Thyroid gland (tissue), 4 donors: ENCODE measurements at regions not wholly inside any gene's neighbourhood (a gene's known extent, or its start where the extent isn't known, plus 50 kb on each side); places are given as distances from the start of the nearest gene placed in this dataset.

ENCODE experiments used
- DNase-seq, 2 donors: peaks; one replicate each; pipeline ENCODE4 v3.0.0-alpha.2; 2019
- H3K27ac ChIP-seq, 3 donors: fragments of 200-600 bp; sonication (generic); 1 replicate in 2 of 3; 2 replicates in 1 of 3; pipeline ENCODE4 v1.5.1; 2016 to 2019; ENCODE audit warnings: mild to moderate bottlenecking in 1 of 3, moderate library complexity in 1 of 3
- H3K27me3 ChIP-seq: fragments of 200-600 bp; sonication (generic); one replicate; pipeline ENCODE4 v1.5.1; 2019
- H3K36me3 ChIP-seq, 2 donors: fragments of 200-600 bp; sonication (generic); one replicate each; pipeline ENCODE4 v1.5.1; 2016 to 2019
- H3K4me1 ChIP-seq, 2 donors: fragments of 200-600 bp; sonication (generic); one replicate each; pipeline ENCODE4 v1.5.1; 2017 to 2019
- H3K4me3 ChIP-seq, 3 donors: fragments of 200-600 bp; sonication (generic); replicated peaks in 1 of 3; 1 replicate in 2 of 3; 2 replicates in 1 of 3; pipeline ENCODE4 v1.5.1; 2016; ENCODE audit warnings: mild to moderate bottlenecking in 1 of 3
- H3K9me3 ChIP-seq: fragments of 200-600 bp; sonication (generic); one replicate; pipeline ENCODE4 v1.5.1; 2017
- POLR2A ChIP-seq, 2 donors: fragments of 450-650 bp; IDR thresholded peaks; one replicate each; pipeline ENCODE4 v1.6.1; 2017; ENCODE audit warnings: antibody characterized with exemption in 2 of 2, mild to moderate bottlenecking in 2 of 2, moderate library complexity in 1 of 2
- WGBS, 2 donors: methylation state at CpG; one replicate each; pipeline ENCODE4 v1.1.5; 2017; 5-methylcytosine and 5-hydroxymethylcytosine counted together
- intact Hi-C: fragments of 100-400 bp; cut with DNase I; formaldehyde crosslinking; loops from one replicate; pipeline ENCODE4 v1.15.1; 2023
- TF ChIP-seq, protein P1 (sequence below), 6 experiments: fragments of 200-600 bp in 3 of 6; fragments of 450-650 bp in 3 of 6; sonication (generic) in 3 of 6; IDR thresholded peaks; one replicate each; pipeline ENCODE4 v1.5.1; 2016 to 2019; ENCODE audit warnings: antibody characterized with exemption in 6 of 6, mild to moderate bottlenecking in 2 of 6, inconsistent platforms in 1 of 6, moderate library complexity in 1 of 6

DNA sequence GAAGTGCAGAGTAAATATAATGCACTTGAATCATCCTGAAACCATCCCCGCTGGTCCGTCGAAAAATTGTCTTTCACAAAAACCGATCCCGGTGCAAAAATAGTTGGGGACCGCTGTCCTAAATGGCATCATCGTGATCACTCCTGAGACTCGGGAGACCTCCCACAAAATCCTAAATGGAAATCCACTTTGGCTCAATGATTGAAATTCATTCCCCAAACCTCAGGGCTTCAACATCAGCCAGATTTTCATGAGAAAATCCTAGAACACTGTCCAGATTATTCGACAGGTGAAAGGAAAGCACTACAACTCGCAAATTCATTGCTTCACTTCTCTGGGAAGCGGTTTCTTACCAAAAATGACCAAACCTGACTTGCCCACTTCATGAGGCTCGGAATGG lies 335.3 kb upstream of the ZNF507 start:
- Histone ChIP-seq H3K4me3 (no peak overlapping the region), H3K27ac (no peak overlapping the region), H3K4me1 (no peaks in the 10 kb centered on the region), H3K9me3 (no peaks in the 10 kb centered on the region), H3K36me3 (no peaks in the 10 kb centered on the region), H3K27me3 (no peaks in the 10 kb centered on the region)
- TF ChIP-seq POLR2A (IDR thresholded peaks at IDR 0.05), result no peak
- TF ChIP-seq, protein P1, sequence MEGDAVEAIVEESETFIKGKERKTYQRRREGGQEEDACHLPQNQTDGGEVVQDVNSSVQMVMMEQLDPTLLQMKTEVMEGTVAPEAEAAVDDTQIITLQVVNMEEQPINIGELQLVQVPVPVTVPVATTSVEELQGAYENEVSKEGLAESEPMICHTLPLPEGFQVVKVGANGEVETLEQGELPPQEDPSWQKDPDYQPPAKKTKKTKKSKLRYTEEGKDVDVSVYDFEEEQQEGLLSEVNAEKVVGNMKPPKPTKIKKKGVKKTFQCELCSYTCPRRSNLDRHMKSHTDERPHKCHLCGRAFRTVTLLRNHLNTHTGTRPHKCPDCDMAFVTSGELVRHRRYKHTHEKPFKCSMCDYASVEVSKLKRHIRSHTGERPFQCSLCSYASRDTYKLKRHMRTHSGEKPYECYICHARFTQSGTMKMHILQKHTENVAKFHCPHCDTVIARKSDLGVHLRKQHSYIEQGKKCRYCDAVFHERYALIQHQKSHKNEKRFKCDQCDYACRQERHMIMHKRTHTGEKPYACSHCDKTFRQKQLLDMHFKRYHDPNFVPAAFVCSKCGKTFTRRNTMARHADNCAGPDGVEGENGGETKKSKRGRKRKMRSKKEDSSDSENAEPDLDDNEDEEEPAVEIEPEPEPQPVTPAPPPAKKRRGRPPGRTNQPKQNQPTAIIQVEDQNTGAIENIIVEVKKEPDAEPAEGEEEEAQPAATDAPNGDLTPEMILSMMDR (IDR thresholded peaks at IDR 0.05), result no peak
- WGBS, 2 donors, result 88 to 96% methylated on average over 12 of the region's 12 CpGs
- intact Hi-C loops, result no loop called here
- no peak for DNase-seq

DNA sequence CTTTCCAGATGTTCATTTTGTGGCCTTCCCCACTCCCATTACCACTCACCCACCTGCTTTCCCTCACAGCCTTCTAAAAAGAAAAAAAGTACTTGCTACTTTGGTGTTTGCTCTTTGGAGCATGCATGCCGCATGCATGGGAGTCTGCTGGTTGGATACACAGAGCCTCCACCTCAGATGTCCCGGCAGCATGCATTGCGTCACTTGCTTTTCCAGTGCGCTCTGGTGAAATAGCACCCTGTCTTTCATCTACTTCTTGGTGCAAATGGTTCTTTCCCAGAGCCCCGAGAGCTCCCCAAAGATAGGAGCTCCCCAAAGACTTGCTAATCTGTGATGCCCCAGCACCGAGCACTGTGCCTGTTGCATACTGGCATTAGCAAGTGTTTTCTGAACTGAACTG lies 333.2 kb upstream of the ZNF507 start:
- intact Hi-C loops, result no loop called here
- Histone ChIP-seq H3K27me3 (no peaks in the 10 kb centered on the region), H3K4me3 (no peak overlapping the region), H3K36me3 (no peaks in the 10 kb centered on the region), H3K27ac (no peak overlapping the region), H3K9me3 (no peaks in the 10 kb centered on the region), H3K4me1 (peaks cover 0 to 3% of the 10 kb centered on the region in 2 donors)
- TF ChIP-seq, protein P1 (IDR thresholded peaks at IDR 0.05), result no peak
- TF ChIP-seq POLR2A (IDR thresholded peaks at IDR 0.05), result no peak
- peak; percentile 27 to 32 for DNase-seq
- 66 to 71% methylated on average over 6 of the region's 6 CpGs for WGBS, 2 donors

- Histone ChIP-seq H3K4me1 (peaks cover 6 to 11% of the 10 kb centered on the region in 2 donors), H3K36me3 (no peaks in the 10 kb centered on the region), H3K27me3 (no peaks in the 10 kb centered on the region), H3K27ac (no peak overlapping the region), H3K9me3 (no peaks in the 10 kb centered on the region), H3K4me3 (no peak overlapping the region)
- no peak for DNase-seq
- intact Hi-C loops, result no loop called here
- WGBS, 2 donors, result 77 to 82% methylated on average over 6 of the region's 6 CpGs
- TF ChIP-seq POLR2A (IDR thresholded peaks at IDR 0.05), result no peak
- TF ChIP-seq, protein P1 (IDR thresholded peaks at IDR 0.05), result no peak
These were observed 332.4 kb upstream of the ZNF507 start for GRCh38 chr19:32012886-32013631.

DNA sequence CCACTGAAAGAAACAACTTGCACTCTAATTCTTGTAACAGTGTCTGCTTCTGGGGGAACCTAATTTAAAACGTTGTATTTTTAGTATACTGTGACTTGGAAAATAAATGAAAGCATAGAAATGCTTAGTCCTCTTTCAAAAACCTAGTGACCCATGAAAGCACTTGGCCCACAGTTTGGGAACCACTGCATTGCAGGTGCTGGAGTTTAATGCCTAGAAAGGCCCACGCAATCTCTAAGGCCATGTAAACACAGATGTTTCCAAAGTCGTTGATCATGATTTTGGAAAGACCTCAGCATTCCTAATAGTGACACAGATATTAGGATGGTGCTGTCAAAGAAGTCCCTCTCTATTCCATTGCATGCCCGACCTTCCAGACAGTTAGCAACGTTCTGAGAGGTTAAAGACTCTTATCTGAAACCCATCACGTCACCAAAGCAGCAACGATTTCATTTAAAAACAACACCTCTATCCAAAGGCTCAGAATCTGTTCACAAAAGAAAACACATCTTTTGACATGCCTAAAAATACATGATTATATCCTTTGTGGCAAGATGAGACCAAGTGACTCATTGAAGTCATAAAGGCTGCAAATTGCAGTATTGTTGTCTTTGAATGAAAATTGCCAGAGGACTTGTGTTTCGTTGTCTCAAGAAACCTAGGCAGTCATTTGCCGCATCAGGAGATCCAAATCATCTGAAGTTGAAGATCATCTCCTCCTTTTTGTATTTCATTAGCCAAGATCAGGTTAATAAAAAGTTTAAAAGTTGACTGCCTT lies 328.0 kb upstream of the ZNF507 start:
- Histone ChIP-seq H3K36me3 (no peaks in the 10 kb centered on the region), H3K4me1 (peaks cover 14 to 17% of the 10 kb centered on the region in 2 donors), H3K27ac (peak overlapping the region in 1 of 3 donors; percentile 23), H3K4me3 (no peak overlapping the region), H3K9me3 (no peaks in the 10 kb centered on the region), H3K27me3 (no peaks in the 10 kb centered on the region)
- TF ChIP-seq, protein P1 (IDR thresholded peaks at IDR 0.05), result no peak
- no peak for TF ChIP-seq POLR2A (IDR thresholded peaks at IDR 0.05)
- intact Hi-C loops, result no loop called here
- WGBS, 2 donors, result 42 to 47% methylated on average over 9 of the region's 9 CpGs
- DNase-seq, result no peak

- Histone ChIP-seq H3K27me3 (no peaks in the 10 kb centered on the region), H3K4me1 (peaks cover 14 to 17% of the 10 kb centered on the region in 2 donors), H3K4me3 (no peak overlapping the region), H3K27ac (peak overlapping the region in 1 of 3 donors; percentile 23), H3K36me3 (no peaks in the 10 kb centered on the region), H3K9me3 (no peaks in the 10 kb centered on the region)
- intact Hi-C loops, result no loop called here
- WGBS, 2 donors, result 28 to 39% methylated on average over 6 of the region's 6 CpGs
- peak in 1 of 2 donors; percentile 12 for DNase-seq
- no peak for TF ChIP-seq POLR2A (IDR thresholded peaks at IDR 0.05)
- TF ChIP-seq, protein P1 (IDR thresholded peaks at IDR 0.05), result no peak
These were observed 327.4 kb upstream of the ZNF507 start for GRCh38 chr19:32018014-32018413.
